ENCODE measurements at regions not wholly inside any gene's neighbourhood (a gene's known extent, or its start where the extent isn't known, plus 50 kb on each side); places are given as distances from the start of the nearest gene placed in this dataset.
A peak's percentile ranks its signal among the peaks of the same experiment; 100 is the strongest.

GRCh38 chr10:78964274-78964951 lies 104.4 kb upstream of the ZMIZ1 start:
- Histone ChIP-seq H3K4me3 (ENCODE audit: low read depth, low read length) (no peak overlapping the region), H3K9ac (ENCODE audit: low read depth, low read length) (no peak overlapping the region)

GRCh38 chr10:78964952-78965633 lies 103.7 kb upstream of the ZMIZ1 start:
- Histone ChIP-seq H3K9me3 (ENCODE audit: control insufficient read depth, insufficient read depth, low read length) (no peaks in the 10 kb centered on the region), H3K4me3 (ENCODE audit: low read depth, low read length) (no peak overlapping the region), H3K4me1 (ENCODE audit: control insufficient read depth, insufficient read depth, low read length) (peaks cover 9% of the 10 kb centered on the region), H3K9ac (ENCODE audit: low read depth, low read length) (no peak overlapping the region), H3K27me3 (ENCODE audit: control insufficient read depth, insufficient read depth, low read length) (no peaks in the 10 kb centered on the region), H3K36me3 (ENCODE audit: control insufficient read depth, insufficient read depth, low read length) (no peaks in the 10 kb centered on the region)

More at GRCh38 chr10:78964274-78964951, 104.4 kb upstream of the ZMIZ1 start:
- no peaks in the 10 kb centered on the region for H3K27me3 ChIP-seq (ENCODE audit: control insufficient read depth, insufficient read depth, low read length)
- H3K9me3 ChIP-seq (ENCODE audit: control insufficient read depth, insufficient read depth, low read length) = no peaks in the 10 kb centered on the region
- H3K4me1 ChIP-seq (ENCODE audit: control insufficient read depth, insufficient read depth, low read length) = peaks cover 9% of the 10 kb centered on the region
- no peaks in the 10 kb centered on the region for H3K36me3 ChIP-seq (ENCODE audit: control insufficient read depth, insufficient read depth, low read length)

- no peaks in the 10 kb centered on the region for H3K36me3 ChIP-seq (ENCODE audit: control insufficient read depth, insufficient read depth, low read length)
- no peak overlapping the region for H3K4me3 ChIP-seq (ENCODE audit: low read depth, low read length)
- no peaks in the 10 kb centered on the region for H3K27me3 ChIP-seq (ENCODE audit: control insufficient read depth, insufficient read depth, low read length)
- no peaks in the 10 kb centered on the region for H3K9me3 ChIP-seq (ENCODE audit: control insufficient read depth, insufficient read depth, low read length)
- H3K4me1 ChIP-seq (ENCODE audit: control insufficient read depth, insufficient read depth, low read length) = peaks cover 9% of the 10 kb centered on the region
- no peak overlapping the region for H3K9ac ChIP-seq (ENCODE audit: low read depth, low read length)
Observed at GRCh38 chr10:78966182-78966787, 102.5 kb upstream of the ZMIZ1 start.

- Histone ChIP-seq H3K4me1 (ENCODE audit: control insufficient read depth, insufficient read depth, low read length) (peaks cover 9% of the 10 kb centered on the region), H3K27me3 (ENCODE audit: control insufficient read depth, insufficient read depth, low read length) (no peaks in the 10 kb centered on the region), H3K36me3 (ENCODE audit: control insufficient read depth, insufficient read depth, low read length) (no peaks in the 10 kb centered on the region), H3K9me3 (ENCODE audit: control insufficient read depth, insufficient read depth, low read length) (no peaks in the 10 kb centered on the region), H3K4me3 (ENCODE audit: low read depth, low read length) (no peak overlapping the region), H3K9ac (ENCODE audit: low read depth, low read length) (no peak overlapping the region)
Observed at GRCh38 chr10:78966844-78967488, 101.8 kb upstream of the ZMIZ1 start.

GRCh38 chr10:78968300-78968942 lies 100.3 kb upstream of the ZMIZ1 start:
- H3K4me3 ChIP-seq (ENCODE audit: low read depth, low read length) = no peak overlapping the region
- peaks cover 15% of the 10 kb centered on the region for H3K4me1 ChIP-seq (ENCODE audit: control insufficient read depth, insufficient read depth, low read length)

GRCh38 chr10:78968943-78969342 lies 99.8 kb upstream of the ZMIZ1 start:
- H3K9me3 ChIP-seq (ENCODE audit: control insufficient read depth, insufficient read depth, low read length) = no peaks in the 10 kb centered on the region
- H3K27me3 ChIP-seq (ENCODE audit: control insufficient read depth, insufficient read depth, low read length) = no peaks in the 10 kb centered on the region
- H3K4me1 ChIP-seq (ENCODE audit: control insufficient read depth, insufficient read depth, low read length) = peaks cover 15% of the 10 kb centered on the region
- H3K4me3 ChIP-seq (ENCODE audit: low read depth, low read length) = no peak overlapping the region
- H3K36me3 ChIP-seq (ENCODE audit: control insufficient read depth, insufficient read depth, low read length) = no peaks in the 10 kb centered on the region
- no peak overlapping the region for H3K9ac ChIP-seq (ENCODE audit: low read depth, low read length)

More at GRCh38 chr10:78968300-78968942, 100.3 kb upstream of the ZMIZ1 start:
- H3K9me3 ChIP-seq (ENCODE audit: control insufficient read depth, insufficient read depth, low read length) = no peaks in the 10 kb centered on the region
- no peaks in the 10 kb centered on the region for H3K36me3 ChIP-seq (ENCODE audit: control insufficient read depth, insufficient read depth, low read length)
- no peaks in the 10 kb centered on the region for H3K27me3 ChIP-seq (ENCODE audit: control insufficient read depth, insufficient read depth, low read length)
- no peak overlapping the region for H3K9ac ChIP-seq (ENCODE audit: low read depth, low read length)

- Histone ChIP-seq H3K9me3 (ENCODE audit: control insufficient read depth, insufficient read depth, low read length) (no peaks in the 10 kb centered on the region), H3K27me3 (ENCODE audit: control insufficient read depth, insufficient read depth, low read length) (no peaks in the 10 kb centered on the region), H3K4me3 (ENCODE audit: low read depth, low read length) (no peak overlapping the region), H3K4me1 (ENCODE audit: control insufficient read depth, insufficient read depth, low read length) (peaks cover 15% of the 10 kb centered on the region), H3K36me3 (ENCODE audit: control insufficient read depth, insufficient read depth, low read length) (no peaks in the 10 kb centered on the region), H3K9ac (ENCODE audit: low read depth, low read length) (no peak overlapping the region)
Observed at GRCh38 chr10:78969719-78970118, 99.0 kb upstream of the ZMIZ1 start.

GRCh38 chr10:78970261-78970660 lies 98.5 kb upstream of the ZMIZ1 start:
- H3K27me3 ChIP-seq (ENCODE audit: control insufficient read depth, insufficient read depth, low read length) = no peaks in the 10 kb centered on the region
- no peak overlapping the region for H3K4me3 ChIP-seq (ENCODE audit: low read depth, low read length)
- H3K9ac ChIP-seq (ENCODE audit: low read depth, low read length) = no peak overlapping the region
- H3K4me1 ChIP-seq (ENCODE audit: control insufficient read depth, insufficient read depth, low read length) = peaks cover 12% of the 10 kb centered on the region
- H3K36me3 ChIP-seq (ENCODE audit: control insufficient read depth, insufficient read depth, low read length) = no peaks in the 10 kb centered on the region
- no peaks in the 10 kb centered on the region for H3K9me3 ChIP-seq (ENCODE audit: control insufficient read depth, insufficient read depth, low read length)

GRCh38 chr10:78971094-78971682 lies 97.6 kb upstream of the ZMIZ1 start:
- no peak overlapping the region for H3K9ac ChIP-seq (ENCODE audit: low read depth, low read length)
- no peak overlapping the region for H3K4me3 ChIP-seq (ENCODE audit: low read depth, low read length)
- H3K36me3 ChIP-seq (ENCODE audit: control insufficient read depth, insufficient read depth, low read length) = no peaks in the 10 kb centered on the region
- H3K27me3 ChIP-seq (ENCODE audit: control insufficient read depth, insufficient read depth, low read length) = no peaks in the 10 kb centered on the region
- H3K4me1 ChIP-seq (ENCODE audit: control insufficient read depth, insufficient read depth, low read length) = peaks cover 9% of the 10 kb centered on the region
- H3K9me3 ChIP-seq (ENCODE audit: control insufficient read depth, insufficient read depth, low read length) = no peaks in the 10 kb centered on the region

GRCh38 chr10:78972160-78972946 lies 96.4 kb upstream of the ZMIZ1 start:
- peak overlapping the region; percentile 47 for H3K9ac ChIP-seq (ENCODE audit: low read depth, low read length)
- H3K36me3 ChIP-seq (ENCODE audit: control insufficient read depth, insufficient read depth, low read length) = no peaks in the 10 kb centered on the region
- H3K27me3 ChIP-seq (ENCODE audit: control insufficient read depth, insufficient read depth, low read length) = no peaks in the 10 kb centered on the region
- H3K4me3 ChIP-seq (ENCODE audit: low read depth, low read length) = no peak overlapping the region
- no peaks in the 10 kb centered on the region for H3K9me3 ChIP-seq (ENCODE audit: control insufficient read depth, insufficient read depth, low read length)
- peaks cover 9% of the 10 kb centered on the region for H3K4me1 ChIP-seq (ENCODE audit: control insufficient read depth, insufficient read depth, low read length)
